B cell (primary cell): ENCODE measurements at regions not wholly inside any gene's neighbourhood (a gene's known extent, or its start where the extent isn't known, plus 50 kb on each side); places are given as distances from the start of the nearest gene placed in this dataset.

Experiments used
- EZH2 ChIP-seq: IDR thresholded peaks from 2 replicates; pipeline ENCODE4 v1.6.1; 2012; ENCODE audit warnings: borderline replicate concordance, low read depth, mild to moderate bottlenecking, moderate library complexity, low read length; ENCODE audit not compliant: insufficient read depth, poor library complexity, severe bottlenecking
- TF ChIP-seq, protein P1 (sequence below): fragments of 200-600 bp; IDR thresholded peaks from one replicate; pipeline ENCODE4 v1.8.0; 2022; ENCODE audit warnings: antibody characterized with exemption, mild to moderate bottlenecking

DNA sequence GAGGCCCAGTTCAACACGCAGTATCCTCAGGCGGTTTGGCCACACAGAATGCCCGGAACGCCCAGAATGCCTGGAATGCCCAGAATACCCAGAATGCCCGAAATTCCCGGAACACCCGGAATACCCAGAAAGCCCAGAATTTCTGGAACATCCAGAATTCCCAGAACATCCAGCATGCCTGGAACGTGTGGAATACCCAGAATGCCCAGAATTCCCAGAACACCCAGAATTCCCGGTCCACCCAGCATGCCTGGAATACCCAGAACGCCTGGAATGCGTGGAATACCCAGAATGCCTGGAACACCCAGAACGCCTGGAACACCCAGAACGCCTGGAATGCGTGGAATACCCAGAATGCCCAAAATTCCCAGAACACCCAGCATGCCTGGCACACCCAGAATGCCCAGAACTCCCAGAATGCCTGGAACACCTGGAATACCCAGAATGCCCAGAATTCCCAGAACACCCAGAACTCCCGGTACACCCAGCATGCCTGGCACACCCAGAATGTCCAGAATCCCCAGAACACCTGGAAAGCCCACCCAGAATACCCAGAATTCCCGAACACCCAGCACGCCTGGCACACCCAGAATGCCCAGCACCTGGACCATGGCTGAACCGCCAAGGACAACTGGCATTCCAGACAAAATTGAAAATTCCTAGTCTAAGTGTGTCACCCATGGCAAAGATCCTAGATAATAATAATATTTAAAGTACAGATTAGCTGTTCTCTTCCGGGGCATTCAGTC, 487.4 kb upstream of the SALL3 start:
- TF ChIP-seq, protein P1, sequence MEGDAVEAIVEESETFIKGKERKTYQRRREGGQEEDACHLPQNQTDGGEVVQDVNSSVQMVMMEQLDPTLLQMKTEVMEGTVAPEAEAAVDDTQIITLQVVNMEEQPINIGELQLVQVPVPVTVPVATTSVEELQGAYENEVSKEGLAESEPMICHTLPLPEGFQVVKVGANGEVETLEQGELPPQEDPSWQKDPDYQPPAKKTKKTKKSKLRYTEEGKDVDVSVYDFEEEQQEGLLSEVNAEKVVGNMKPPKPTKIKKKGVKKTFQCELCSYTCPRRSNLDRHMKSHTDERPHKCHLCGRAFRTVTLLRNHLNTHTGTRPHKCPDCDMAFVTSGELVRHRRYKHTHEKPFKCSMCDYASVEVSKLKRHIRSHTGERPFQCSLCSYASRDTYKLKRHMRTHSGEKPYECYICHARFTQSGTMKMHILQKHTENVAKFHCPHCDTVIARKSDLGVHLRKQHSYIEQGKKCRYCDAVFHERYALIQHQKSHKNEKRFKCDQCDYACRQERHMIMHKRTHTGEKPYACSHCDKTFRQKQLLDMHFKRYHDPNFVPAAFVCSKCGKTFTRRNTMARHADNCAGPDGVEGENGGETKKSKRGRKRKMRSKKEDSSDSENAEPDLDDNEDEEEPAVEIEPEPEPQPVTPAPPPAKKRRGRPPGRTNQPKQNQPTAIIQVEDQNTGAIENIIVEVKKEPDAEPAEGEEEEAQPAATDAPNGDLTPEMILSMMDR, result no peak
- no peak for TF ChIP-seq EZH2
